ENCODE measurements at regions not wholly inside any gene's neighbourhood (a gene's known extent, or its start where the extent isn't known, plus 50 kb on each side); places are given as distances from the start of the nearest gene placed in this dataset.

GRCh38 chr4:187493661-187494060 lies 501.9 kb upstream of the ZFP42 start:
- TF ChIP-seq POLR2A (IDR thresholded peaks at IDR 0.05), result no peak
- no peak for TF ChIP-seq CTCF (IDR thresholded peaks at IDR 0.05)
- TF ChIP-seq EP300 (IDR thresholded peaks at IDR 0.05), result no peak
- no peak for TF ChIP-seq POLR2AphosphoS5 (IDR thresholded peaks at IDR 0.05)

All from gastroesophageal sphincter (tissue), 3 donors.